ENCODE measurements at regions not wholly inside any gene's neighbourhood (a gene's known extent, or its start where the extent isn't known, plus 50 kb on each side); places are given as distances from the start of the nearest gene placed in this dataset.

DNA sequence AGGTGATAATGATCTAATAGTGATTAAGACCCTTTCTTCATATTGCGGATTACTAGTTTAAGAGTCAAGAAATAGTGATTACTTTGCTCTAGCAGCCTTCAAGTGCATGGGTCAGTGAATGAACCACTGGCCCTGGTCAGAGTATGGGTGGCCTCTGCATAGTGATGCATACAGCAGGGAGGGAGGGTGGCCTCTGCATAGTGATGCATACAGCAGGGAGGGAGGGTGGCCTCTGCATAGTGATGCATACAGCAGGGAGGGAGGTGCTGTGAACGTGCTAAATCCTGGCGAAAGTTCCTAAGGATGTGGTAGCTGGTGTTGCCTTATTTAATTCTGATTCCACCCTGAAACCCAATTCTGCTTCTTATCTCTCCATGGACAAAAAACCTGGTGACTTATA is 246.7 kb upstream of the ARSJ start:
- TF ChIP-seq POLR2A (IDR thresholded peaks at IDR 0.05), result no peak
- TF ChIP-seq, protein P1, sequence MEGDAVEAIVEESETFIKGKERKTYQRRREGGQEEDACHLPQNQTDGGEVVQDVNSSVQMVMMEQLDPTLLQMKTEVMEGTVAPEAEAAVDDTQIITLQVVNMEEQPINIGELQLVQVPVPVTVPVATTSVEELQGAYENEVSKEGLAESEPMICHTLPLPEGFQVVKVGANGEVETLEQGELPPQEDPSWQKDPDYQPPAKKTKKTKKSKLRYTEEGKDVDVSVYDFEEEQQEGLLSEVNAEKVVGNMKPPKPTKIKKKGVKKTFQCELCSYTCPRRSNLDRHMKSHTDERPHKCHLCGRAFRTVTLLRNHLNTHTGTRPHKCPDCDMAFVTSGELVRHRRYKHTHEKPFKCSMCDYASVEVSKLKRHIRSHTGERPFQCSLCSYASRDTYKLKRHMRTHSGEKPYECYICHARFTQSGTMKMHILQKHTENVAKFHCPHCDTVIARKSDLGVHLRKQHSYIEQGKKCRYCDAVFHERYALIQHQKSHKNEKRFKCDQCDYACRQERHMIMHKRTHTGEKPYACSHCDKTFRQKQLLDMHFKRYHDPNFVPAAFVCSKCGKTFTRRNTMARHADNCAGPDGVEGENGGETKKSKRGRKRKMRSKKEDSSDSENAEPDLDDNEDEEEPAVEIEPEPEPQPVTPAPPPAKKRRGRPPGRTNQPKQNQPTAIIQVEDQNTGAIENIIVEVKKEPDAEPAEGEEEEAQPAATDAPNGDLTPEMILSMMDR (IDR thresholded peaks at IDR 0.05), result no peak

All from adrenal gland (tissue), 5 donors.